Cardiac muscle cell (in vitro differentiated cells and primary cell): ENCODE measurements at regions not wholly inside any gene's neighbourhood (a gene's known extent, or its start where the extent isn't known, plus 50 kb on each side); places are given as distances from the start of the nearest gene placed in this dataset.
"Not testable (repeated sequence)": the region's sequence is repeated elsewhere in the genome, so short reads cannot be mapped to it uniquely, and the experiment has no call there.

Source experiments
- DNase-seq, 2 donors: peaks; one replicate each; pipeline versions ENCODE4 v3.0.0 to v3.0.0-alpha.2; 2010 to 2017; ENCODE audit warnings: low read depth in 1 of 2, low spot score in 1 of 2
- H3K27ac ChIP-seq: fragments of 200-600 bp; sonication (generic); 2 replicates; pipeline ENCODE4 v1.5.1; 2016
- H3K27me3 ChIP-seq: fragments of 200-600 bp; sonication (generic); 2 replicates; pipeline ENCODE4 v1.6.0; 2016; ENCODE audit warnings: control low read depth
- H3K36me3 ChIP-seq: fragments of 200-600 bp; sonication (generic); 2 replicates; pipeline ENCODE4 v1.5.1; 2016; ENCODE audit warnings: control low read depth
- H3K4me1 ChIP-seq: fragments of 200-600 bp; sonication (generic); 2 replicates; pipeline ENCODE4 v1.8.1; 2017; ENCODE audit warnings: low read depth, mild to moderate bottlenecking, mixed run types
- H3K4me3 ChIP-seq: fragments of 200-600 bp; sonication (generic); 2 replicates; pipeline ENCODE4 v1.5.1; 2016; ENCODE audit warnings: mild to moderate bottlenecking
- H3K9me3 ChIP-seq: fragments of 200-600 bp; sonication (generic); 2 replicates; pipeline ENCODE4 v1.5.1; 2017; ENCODE audit warnings: low read depth, mild to moderate bottlenecking, control low read depth
- CTCF ChIP-seq: IDR thresholded peaks from 2 replicates; pipeline ENCODE4 v1.5.1; 2012; ENCODE audit warnings: low read depth, mild to moderate bottlenecking, low read length

GRCh38 chr7:4345004-4345403 lies 337.1 kb upstream of the FOXK1 start:
- no peak for DNase-seq
- Histone ChIP-seq H3K4me3 (no peak overlapping the region), H3K36me3 (no peaks in the 10 kb centered on the region), H3K9me3 (no peaks in the 10 kb centered on the region), H3K4me1 (no peaks in the 10 kb centered on the region), H3K27me3 (no peaks in the 10 kb centered on the region), H3K27ac (no peak overlapping the region)
- no peak for TF ChIP-seq CTCF

- Histone ChIP-seq H3K4me1 (no peaks in the 10 kb centered on the region), H3K9me3 (no peaks in the 10 kb centered on the region), H3K36me3 (no peaks in the 10 kb centered on the region), H3K27ac (no peak overlapping the region), H3K4me3 (no peak overlapping the region), H3K27me3 (no peaks in the 10 kb centered on the region)
- no peak for DNase-seq
- TF ChIP-seq CTCF, result no peak
Measured at GRCh38 chr7:4352069-4352468, 330.0 kb upstream of the FOXK1 start.

DNA sequence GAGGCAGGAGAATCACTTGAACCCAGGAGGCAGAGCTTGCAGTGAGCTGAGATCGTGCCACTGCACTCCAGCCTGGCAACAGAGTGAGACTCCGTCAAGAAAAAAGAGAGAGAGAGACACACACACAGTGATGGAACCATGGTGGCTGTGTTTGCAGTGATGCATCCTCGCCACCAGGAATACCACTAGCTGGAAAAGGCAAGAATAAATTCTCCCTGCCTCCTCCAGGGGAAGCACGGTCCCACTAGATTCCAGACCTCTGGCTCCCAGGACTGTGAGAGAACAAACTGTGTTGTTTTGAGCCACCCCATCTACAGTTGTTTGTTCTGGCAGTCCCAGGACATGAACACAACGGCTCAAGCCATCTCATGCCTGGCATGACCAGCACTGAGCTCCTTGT lies 320.3 kb upstream of the FOXK1 start:
- TF ChIP-seq CTCF, result no peak
- Histone ChIP-seq H3K27ac (no peak overlapping the region), H3K27me3 (no peaks in the 10 kb centered on the region), H3K36me3 (no peaks in the 10 kb centered on the region), H3K9me3 (no peaks in the 10 kb centered on the region), H3K4me1 (no peaks in the 10 kb centered on the region), H3K4me3 (no peak overlapping the region)
- no peak for DNase-seq

DNA sequence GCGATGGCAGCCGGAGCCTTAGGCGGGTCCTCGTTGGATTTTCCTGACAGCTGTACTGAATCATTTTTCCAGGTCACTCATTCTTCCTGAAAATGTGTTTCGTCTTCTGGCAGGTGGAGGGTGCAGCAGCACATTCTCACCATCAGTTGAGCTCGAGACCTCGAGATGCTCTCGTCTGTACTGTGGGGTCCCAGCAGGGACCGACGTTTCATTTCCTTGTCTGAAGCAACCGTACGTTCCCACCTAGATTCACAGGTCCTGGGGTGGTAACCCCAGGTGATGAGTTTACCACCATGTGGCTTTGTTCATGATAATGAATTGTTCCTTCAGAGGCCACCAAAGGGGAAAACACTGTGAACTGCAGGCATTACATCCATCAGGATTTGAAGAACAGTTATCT lies 298.5 kb upstream of the FOXK1 start:
- H3K27me3 ChIP-seq, result no peaks in the 10 kb centered on the region
- H3K36me3 ChIP-seq, result no peaks in the 10 kb centered on the region
- no peak for DNase-seq
- no peaks in the 10 kb centered on the region for H3K4me1 ChIP-seq
- no peak overlapping the region for H3K4me3 ChIP-seq
- no peak for TF ChIP-seq CTCF
- no peaks in the 10 kb centered on the region for H3K9me3 ChIP-seq
- H3K27ac ChIP-seq, result no peak overlapping the region

DNA sequence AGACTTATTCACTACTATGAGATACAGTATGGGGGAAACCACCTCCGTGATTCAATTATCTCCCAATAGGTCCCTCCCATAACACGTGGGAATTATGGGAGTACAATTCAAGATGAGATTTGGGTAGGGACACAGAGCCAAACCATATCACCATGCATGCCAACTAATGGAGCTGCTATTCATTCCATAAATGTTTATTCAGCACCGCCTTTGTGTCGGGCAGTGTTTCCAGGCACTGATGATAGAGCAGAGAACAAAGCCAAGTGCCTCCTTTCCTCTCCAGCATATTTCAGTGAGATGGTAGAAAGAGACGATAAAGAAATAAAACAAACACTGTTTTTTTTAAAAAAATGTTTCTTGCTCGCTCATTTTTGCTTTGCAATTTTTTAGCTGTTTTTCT lies 295.9 kb upstream of the FOXK1 start:
- Histone ChIP-seq H3K27me3 (no peaks in the 10 kb centered on the region), H3K36me3 (no peaks in the 10 kb centered on the region), H3K9me3 (no peaks in the 10 kb centered on the region), H3K4me1 (no peaks in the 10 kb centered on the region), H3K4me3 (no peak overlapping the region), H3K27ac (no peak overlapping the region)
- no peak for DNase-seq
- TF ChIP-seq CTCF, result no peak

DNA sequence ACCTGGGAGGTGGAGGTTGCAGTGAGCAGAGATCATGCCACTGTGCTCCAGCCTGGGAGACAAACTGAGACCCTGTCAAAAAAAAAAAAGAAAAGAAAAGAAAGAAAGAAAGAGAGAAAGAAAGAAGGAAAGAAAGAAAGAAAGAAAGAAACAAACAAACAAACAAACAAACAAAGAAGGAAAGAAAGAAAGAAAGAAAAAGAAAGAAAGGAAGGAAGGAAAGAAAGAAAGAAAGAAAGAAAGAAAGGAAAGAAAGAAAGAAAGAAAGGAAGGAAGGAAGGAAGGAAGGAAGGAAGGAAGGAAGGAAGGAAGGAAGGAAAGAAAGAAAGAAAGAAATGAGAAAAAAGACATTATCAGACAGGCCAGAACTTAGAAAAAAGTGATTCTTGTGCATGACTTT lies 291.0 kb upstream of the FOXK1 start:
- DNase-seq, H3K27me3 ChIP-seq, H3K4me1 ChIP-seq, H3K36me3 ChIP-seq, H3K4me3 ChIP-seq, H3K9me3 ChIP-seq, H3K27ac ChIP-seq: not testable (repeated sequence)
